ENCODE measurements at regions not wholly inside any gene's neighbourhood (a gene's known extent, or its start where the extent isn't known, plus 50 kb on each side); places are given as distances from the start of the nearest gene placed in this dataset.

GRCh38 chr2:8178911-8179310 is 502.9 kb upstream of the ID2 start:
- Histone ChIP-seq H3K4me3 (no peak overlapping the region), H3K27ac (no peak overlapping the region), H3K9me3 (no peaks in the 10 kb centered on the region), H3K36me3 (no peaks in the 10 kb centered on the region), H3K4me1 (no peaks in the 10 kb centered on the region), H3K27me3 (no peaks in the 10 kb centered on the region)
- no peak for DNase-seq
- intact Hi-C loops (cut with DNase I; ENCODE audit: low total_unique reads), result no loop called here
- no peak for TF ChIP-seq POLR2A (IDR thresholded peaks at IDR 0.05)

GRCh38 chr2:8189316-8189715 is 492.5 kb upstream of the ID2 start:
- H3K27me3 ChIP-seq, result no peaks in the 10 kb centered on the region
- TF ChIP-seq POLR2A (IDR thresholded peaks at IDR 0.05), result no peak
- TF ChIP-seq CTCF (IDR thresholded peaks at IDR 0.05), result no peak
- H3K27ac ChIP-seq, result no peak overlapping the region
- intact Hi-C loops (cut with DNase I; ENCODE audit: low total_unique reads), result no loop called here
- no peak overlapping the region for H3K4me3 ChIP-seq
- no peak for DNase-seq
- no peaks in the 10 kb centered on the region for H3K36me3 ChIP-seq
- no peaks in the 10 kb centered on the region for H3K4me1 ChIP-seq
- H3K9me3 ChIP-seq, result no peaks in the 10 kb centered on the region

GRCh38 chr2:8190279-8190678 is 491.6 kb upstream of the ID2 start:
- DNase-seq, result no peak
- no peaks in the 10 kb centered on the region for H3K36me3 ChIP-seq
- H3K4me1 ChIP-seq, result no peaks in the 10 kb centered on the region
- no peaks in the 10 kb centered on the region for H3K27me3 ChIP-seq
- H3K27ac ChIP-seq, result no peak overlapping the region
- no peak overlapping the region for H3K4me3 ChIP-seq
- TF ChIP-seq POLR2A (IDR thresholded peaks at IDR 0.05) (no peak), CTCF (IDR thresholded peaks at IDR 0.05) (no peak)
- no peaks in the 10 kb centered on the region for H3K9me3 ChIP-seq
- intact Hi-C loops (cut with DNase I; ENCODE audit: low total_unique reads), result no loop called here

- no peaks in the 10 kb centered on the region for H3K36me3 ChIP-seq
- no peak overlapping the region for H3K27ac ChIP-seq
- H3K27me3 ChIP-seq, result no peaks in the 10 kb centered on the region
- no peaks in the 10 kb centered on the region for H3K4me1 ChIP-seq
- no peak for TF ChIP-seq CTCF (IDR thresholded peaks at IDR 0.05)
- no peak for TF ChIP-seq POLR2A (IDR thresholded peaks at IDR 0.05)
- DNase-seq, result no peak
- no peaks in the 10 kb centered on the region for H3K9me3 ChIP-seq
- H3K4me3 ChIP-seq, result no peak overlapping the region
- intact Hi-C loops (cut with DNase I; ENCODE audit: low total_unique reads), result no loop called here
These were observed 490.4 kb upstream of the ID2 start for GRCh38 chr2:8191427-8191826.

GRCh38 chr2:8193146-8193545 is 488.7 kb upstream of the ID2 start:
- DNase-seq, result no peak
- no peak overlapping the region for H3K4me3 ChIP-seq
- no peaks in the 10 kb centered on the region for H3K4me1 ChIP-seq
- no peak overlapping the region for H3K27ac ChIP-seq
- H3K27me3 ChIP-seq, result no peaks in the 10 kb centered on the region
- TF ChIP-seq POLR2A (IDR thresholded peaks at IDR 0.05) (no peak), CTCF (IDR thresholded peaks at IDR 0.05) (no peak)
- intact Hi-C loops (cut with DNase I; ENCODE audit: low total_unique reads), result no loop called here
- no peaks in the 10 kb centered on the region for H3K9me3 ChIP-seq
- H3K36me3 ChIP-seq, result no peaks in the 10 kb centered on the region
